Esophagus squamous epithelium (tissue), 5 donors: ENCODE measurements at regions not wholly inside any gene's neighbourhood (a gene's known extent, or its start where the extent isn't known, plus 50 kb on each side); places are given as distances from the start of the nearest gene placed in this dataset.

Experiments
- DNase-seq: peaks from one replicate; lab custom pipeline; 2025; lab: John Stamatoyannopoulos, UW
- H3K27ac ChIP-seq, 4 donors: fragments of 200-600 bp; sonication (generic); one replicate each; pipeline ENCODE4 v1.5.1; 2016 to 2019; ENCODE audit warnings: mild to moderate bottlenecking in 1 of 4
- H3K27me3 ChIP-seq, 4 donors: fragments of 200-600 bp; sonication (generic); 1 replicate in 3 of 4; 2 replicates in 1 of 4; pipeline versions ENCODE4 v1.5.1 to v1.6.0; 2017 to 2021; ENCODE audit warnings: antibody characterized with exemption in 1 of 4
- H3K36me3 ChIP-seq, 3 donors: fragments of 200-600 bp; sonication (generic); one replicate each; pipeline ENCODE4 v1.5.1; 2016 to 2019
- H3K4me1 ChIP-seq, 3 donors: fragments of 200-600 bp; sonication (generic); one replicate each; pipeline ENCODE4 v1.5.1; 2017 to 2019
- H3K4me3 ChIP-seq, 4 donors: fragments of 200-600 bp; sonication (generic); 1 replicate in 3 of 4; 2 replicates in 1 of 4; pipeline ENCODE4 v1.5.1; 2016 to 2019; ENCODE audit warnings: mild to moderate bottlenecking in 2 of 4, moderate library complexity in 1 of 4
- H3K9me3 ChIP-seq, 3 donors: fragments of 200-600 bp; sonication (generic); one replicate each; pipeline ENCODE4 v1.5.1; 2016 to 2019
- CTCF ChIP-seq, 6 experiments: fragments of 450-650 bp in 4 of 6; fragments of 200-600 bp in 2 of 6; sonication (generic) in 2 of 6; IDR thresholded peaks; one replicate each; pipeline ENCODE4 v1.5.1; 2016 to 2019; ENCODE audit warnings: antibody characterized with exemption in 6 of 6, mild to moderate bottlenecking in 4 of 6, moderate library complexity in 4 of 6
- POLR2A ChIP-seq, 4 donors: fragments of 450-650 bp; IDR thresholded peaks; one replicate each; pipeline ENCODE4 v1.6.1; 2017; ENCODE audit warnings: antibody characterized with exemption in 4 of 4, mild to moderate bottlenecking in 4 of 4, moderate library complexity in 3 of 4
- WGBS, 2 donors: methylation state at CpG; one replicate each; pipeline ENCODE4 v1.1.5; 2018; 5-methylcytosine and 5-hydroxymethylcytosine counted together
- intact Hi-C: fragments of 100-400 bp; cut with DNase I; formaldehyde crosslinking; loops from one replicate; pipeline ENCODE4 v1.15.0; 2022
- donor health status: DM: yes; HTN: yes; CAD: no.

- peaks cover 3 to 13% (median 5%) of the 10 kb centered on the region in 3 donors for H3K4me1 ChIP-seq
- whole genome bisulfite sequencing, 2 donors = 73 to 76% methylated on average over 4 of the region's 4 CpGs
- H3K9me3 ChIP-seq = no peaks in the 10 kb centered on the region
- intact Hi-C loops = no loop called here
- H3K27ac ChIP-seq = no peak overlapping the region
- no peak overlapping the region for H3K4me3 ChIP-seq
- no peaks in the 10 kb centered on the region for H3K36me3 ChIP-seq
- no peaks in the 10 kb centered on the region for H3K27me3 ChIP-seq
- DNase-seq = no peak
- TF ChIP-seq CTCF (IDR thresholded peaks at IDR 0.05) (no peak), POLR2A (IDR thresholded peaks at IDR 0.05) (no peak)
Observed at GRCh38 chr15:70181626-70182255, 84.0 kb upstream of the TLE3 start.

- no peak for DNase-seq
- H3K9me3 ChIP-seq = no peaks in the 10 kb centered on the region
- no peaks in the 10 kb centered on the region for H3K36me3 ChIP-seq
- no peak overlapping the region for H3K4me3 ChIP-seq
- intact Hi-C loops = no loop called here
- TF ChIP-seq CTCF (IDR thresholded peaks at IDR 0.05) (no peak), POLR2A (IDR thresholded peaks at IDR 0.05) (no peak)
- H3K4me1 ChIP-seq = peaks cover 3 to 13% (median 5%) of the 10 kb centered on the region in 3 donors
- H3K27ac ChIP-seq = no peak overlapping the region
- 84 to 89% methylated on average over 15 of the region's 15 CpGs for WGBS, 2 donors
- H3K27me3 ChIP-seq = no peaks in the 10 kb centered on the region
Observed at GRCh38 chr15:70180186-70180875, 82.6 kb upstream of the TLE3 start.

GRCh38 chr15:70179309-70179892 lies 81.7 kb upstream of the TLE3 start:
- DNase-seq = no peak
- Histone ChIP-seq H3K27ac (no peak overlapping the region), H3K9me3 (no peaks in the 10 kb centered on the region), H3K36me3 (no peaks in the 10 kb centered on the region), H3K4me1 (peaks cover 3 to 13% (median 5%) of the 10 kb centered on the region in 3 donors), H3K27me3 (no peaks in the 10 kb centered on the region), H3K4me3 (no peak overlapping the region)
- TF ChIP-seq POLR2A (IDR thresholded peaks at IDR 0.05) (no peak), CTCF (IDR thresholded peaks at IDR 0.05) (no peak)
- intact Hi-C loops = no loop called here
- WGBS, 2 donors = 58 to 100% methylated on average over 1 of the region's 1 CpG

- Histone ChIP-seq H3K9me3 (no peaks in the 10 kb centered on the region), H3K4me1 (peaks cover 3 to 13% (median 5%) of the 10 kb centered on the region in 3 donors), H3K27ac (no peak overlapping the region), H3K36me3 (no peaks in the 10 kb centered on the region), H3K27me3 (no peaks in the 10 kb centered on the region), H3K4me3 (no peak overlapping the region)
- TF ChIP-seq POLR2A (IDR thresholded peaks at IDR 0.05) = no peak
- TF ChIP-seq CTCF (IDR thresholded peaks at IDR 0.05) = no peak
- intact Hi-C loops = no loop called here
- DNase-seq = no peak
- 94 to 98% methylated on average over 3 of the region's 3 CpGs for whole genome bisulfite sequencing, 2 donors
Observed at GRCh38 chr15:70178335-70179084, 80.8 kb upstream of the TLE3 start.
